ENCODE measurements at regions not wholly inside any gene's neighbourhood (a gene's known extent, or its start where the extent isn't known, plus 50 kb on each side); places are given as distances from the start of the nearest gene placed in this dataset.

DNA sequence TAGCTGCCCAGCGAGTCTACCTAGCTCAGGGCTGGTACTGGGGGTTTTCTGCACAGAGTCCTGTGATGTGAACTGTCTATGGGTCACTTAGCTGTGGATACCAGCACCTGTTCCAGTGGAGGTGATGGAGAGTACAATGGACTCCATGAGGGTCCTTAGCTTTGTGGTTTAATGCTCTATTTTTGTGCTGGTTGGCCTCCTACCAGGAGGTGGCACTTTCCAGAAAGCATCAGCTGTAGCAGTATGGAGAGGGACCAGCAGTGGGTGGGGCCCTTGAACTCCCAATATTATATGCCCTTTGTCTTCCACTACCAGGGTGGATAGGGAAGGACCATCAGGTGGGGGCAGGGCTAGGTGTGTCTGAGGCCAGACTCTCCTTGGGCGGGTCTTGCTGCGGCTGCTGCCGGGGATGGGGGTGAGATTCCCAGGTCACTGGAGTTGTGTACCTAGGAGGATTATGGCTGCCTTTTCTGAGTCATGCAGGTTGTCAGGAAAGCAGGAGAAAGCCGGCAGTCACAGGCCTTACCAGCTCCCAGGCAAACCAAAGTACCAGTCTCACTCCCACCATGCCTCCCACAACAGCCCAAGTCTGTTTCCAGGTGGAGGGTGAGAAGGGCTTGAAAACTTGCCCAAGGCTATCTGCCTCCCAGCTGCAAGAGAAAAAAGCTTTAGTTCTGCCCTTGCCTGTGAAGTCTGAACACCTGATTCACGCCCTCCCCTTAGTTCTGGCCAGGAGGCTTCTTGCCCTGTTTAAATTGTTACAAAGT is 163.0 kb upstream of the NUDT4 start:
- H3K4me3 ChIP-seq (ENCODE audit: low read length): no peak overlapping the region
- DNase-seq (ENCODE audit: low read depth): no peak
- TF ChIP-seq, protein P1, sequence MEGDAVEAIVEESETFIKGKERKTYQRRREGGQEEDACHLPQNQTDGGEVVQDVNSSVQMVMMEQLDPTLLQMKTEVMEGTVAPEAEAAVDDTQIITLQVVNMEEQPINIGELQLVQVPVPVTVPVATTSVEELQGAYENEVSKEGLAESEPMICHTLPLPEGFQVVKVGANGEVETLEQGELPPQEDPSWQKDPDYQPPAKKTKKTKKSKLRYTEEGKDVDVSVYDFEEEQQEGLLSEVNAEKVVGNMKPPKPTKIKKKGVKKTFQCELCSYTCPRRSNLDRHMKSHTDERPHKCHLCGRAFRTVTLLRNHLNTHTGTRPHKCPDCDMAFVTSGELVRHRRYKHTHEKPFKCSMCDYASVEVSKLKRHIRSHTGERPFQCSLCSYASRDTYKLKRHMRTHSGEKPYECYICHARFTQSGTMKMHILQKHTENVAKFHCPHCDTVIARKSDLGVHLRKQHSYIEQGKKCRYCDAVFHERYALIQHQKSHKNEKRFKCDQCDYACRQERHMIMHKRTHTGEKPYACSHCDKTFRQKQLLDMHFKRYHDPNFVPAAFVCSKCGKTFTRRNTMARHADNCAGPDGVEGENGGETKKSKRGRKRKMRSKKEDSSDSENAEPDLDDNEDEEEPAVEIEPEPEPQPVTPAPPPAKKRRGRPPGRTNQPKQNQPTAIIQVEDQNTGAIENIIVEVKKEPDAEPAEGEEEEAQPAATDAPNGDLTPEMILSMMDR (conservative IDR thresholded peaks at IDR 0.05; ENCODE audit: low read length): no peak

DNA sequence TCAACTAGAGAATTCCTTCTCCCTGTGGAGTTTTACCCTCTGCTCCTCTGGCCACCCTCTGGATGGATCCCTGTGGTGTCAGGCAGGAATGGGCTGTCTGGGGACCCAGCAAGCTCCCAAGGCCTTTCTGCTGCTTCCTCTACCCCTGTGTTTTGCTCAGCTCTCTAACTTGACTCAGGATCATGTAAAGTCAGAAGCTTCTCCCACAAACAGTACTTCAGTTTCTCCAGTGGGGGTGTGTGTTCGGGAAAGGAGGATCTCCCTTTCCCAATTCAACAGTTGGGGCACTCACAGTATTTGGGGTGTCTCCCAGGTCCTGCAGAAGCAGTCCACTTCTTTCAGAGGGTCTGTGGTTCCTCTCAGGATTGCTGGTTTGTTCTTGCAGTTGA is 162.4 kb upstream of the NUDT4 start:
- DNase-seq (ENCODE audit: low read depth): no peak
- H3K4me3 ChIP-seq (ENCODE audit: low read length): no peak overlapping the region
- TF ChIP-seq, protein P1 (conservative IDR thresholded peaks at IDR 0.05; ENCODE audit: low read length): no peak

DNA sequence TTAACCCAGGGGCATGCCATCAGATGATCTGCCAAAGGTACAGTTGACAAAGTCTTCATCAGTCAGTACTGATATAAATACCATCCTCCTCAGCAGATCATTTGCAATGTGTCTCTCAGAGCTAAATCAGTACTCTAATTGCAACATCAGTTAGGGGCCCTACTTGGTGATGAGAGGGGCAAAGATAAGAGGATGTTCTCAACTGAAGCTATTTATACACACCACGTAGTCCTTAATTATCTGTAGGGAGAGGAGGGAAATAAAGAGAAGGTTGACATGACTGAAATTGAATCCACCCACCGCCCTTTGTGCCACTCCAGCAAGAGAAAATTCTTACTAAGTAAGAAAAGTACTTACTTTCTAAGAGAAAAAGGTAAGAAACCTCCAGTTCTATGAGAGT is 157.8 kb upstream of the NUDT4 start:
- TF ChIP-seq, protein P1 (conservative IDR thresholded peaks at IDR 0.05; ENCODE audit: low read length): no peak
- DNase-seq (ENCODE audit: low read depth): no peak
- no peak overlapping the region for H3K4me3 ChIP-seq (ENCODE audit: low read length)

DNA sequence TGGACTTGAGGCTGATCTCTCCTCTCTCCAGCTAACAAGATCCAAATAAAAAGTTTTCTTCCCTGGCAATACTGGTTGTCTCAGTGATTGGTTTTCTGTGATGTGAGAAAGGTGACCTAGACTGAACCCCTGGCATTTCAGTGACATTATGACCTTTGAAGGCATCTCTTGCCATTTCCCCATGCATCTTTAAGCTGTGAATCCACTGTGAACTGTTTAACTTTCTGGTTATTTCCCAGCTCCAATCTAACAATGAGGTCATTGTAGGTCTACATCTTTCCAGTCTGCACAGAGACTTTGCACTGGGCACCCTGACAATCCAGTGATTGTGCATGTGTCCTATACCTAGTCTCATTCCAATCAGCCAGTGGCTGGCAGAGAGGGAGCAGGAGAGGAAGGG is 155.9 kb upstream of the NUDT4 start:
- DNase-seq (ENCODE audit: low read depth): no peak
- H3K4me3 ChIP-seq (ENCODE audit: low read length): no peak overlapping the region
- TF ChIP-seq, protein P1 (conservative IDR thresholded peaks at IDR 0.05; ENCODE audit: low read length): no peak

DNA sequence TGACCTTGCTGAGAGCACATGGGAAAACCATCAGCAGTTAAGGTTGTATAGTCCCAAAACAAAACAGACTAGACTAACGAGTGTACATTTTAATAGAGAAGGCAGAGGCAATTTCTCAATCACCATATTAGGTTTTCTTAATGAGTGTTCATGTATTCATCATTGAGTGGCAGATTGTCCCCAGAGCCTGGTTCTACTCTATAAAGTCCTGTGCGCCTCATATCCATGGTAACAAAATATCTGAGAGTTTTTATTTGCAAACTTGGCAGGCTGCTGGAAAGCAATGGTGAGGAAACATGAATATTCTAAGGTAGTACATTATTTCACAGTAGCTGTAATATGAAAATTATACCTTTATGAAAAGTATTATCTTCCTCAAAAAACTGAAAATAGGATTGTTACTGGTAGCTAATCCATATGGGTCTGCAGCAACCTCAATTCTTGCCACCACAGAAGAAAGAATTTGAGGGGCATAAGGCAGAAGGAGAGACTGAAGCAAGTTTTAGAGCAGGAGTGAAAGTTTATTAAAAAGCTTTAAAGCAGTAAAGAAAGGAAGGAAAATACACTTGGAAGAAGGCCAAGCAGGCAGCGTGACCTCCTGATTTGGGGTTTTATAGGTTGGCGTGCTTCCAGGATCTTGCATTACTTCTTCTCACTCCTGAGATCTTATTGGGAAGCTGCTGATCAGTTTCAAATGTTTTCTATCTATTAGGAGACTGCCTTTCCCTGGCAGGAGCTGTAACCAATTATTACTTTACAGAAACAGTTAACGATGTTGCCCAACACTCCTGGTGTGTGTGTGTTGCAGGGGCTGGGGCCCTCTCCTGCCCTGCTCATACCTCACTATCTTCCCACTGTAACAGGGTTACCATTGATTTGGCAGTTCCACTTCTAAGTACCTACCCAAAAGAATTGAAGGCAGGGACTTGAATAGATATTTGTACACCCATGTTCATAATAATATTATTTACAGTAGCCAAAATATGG is 154.0 kb upstream of the NUDT4 start:
- H3K4me3 ChIP-seq (ENCODE audit: low read length): no peak overlapping the region
- TF ChIP-seq, protein P1 (conservative IDR thresholded peaks at IDR 0.05; ENCODE audit: low read length): no peak
- peak; percentile 57 for DNase-seq (ENCODE audit: low read depth)

DNA sequence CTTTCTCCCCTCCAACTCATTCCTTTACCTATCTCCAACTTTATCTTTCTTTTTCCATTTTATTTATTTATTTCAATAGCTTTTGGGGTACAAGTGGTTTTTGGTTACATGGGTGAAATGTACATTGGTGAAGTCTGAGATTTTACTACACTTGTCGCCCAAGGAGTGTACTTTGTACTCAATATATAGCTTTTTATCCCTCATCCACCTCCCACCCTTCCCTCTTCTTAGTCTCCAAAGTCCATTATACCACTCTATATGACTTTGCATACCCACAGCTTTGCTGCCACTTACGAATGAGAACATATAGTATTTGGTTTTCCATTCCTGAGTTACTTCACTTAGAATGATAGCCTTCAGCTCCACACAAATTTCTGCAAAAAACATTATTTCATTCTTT is 152.6 kb upstream of the NUDT4 start:
- no peak for DNase-seq (ENCODE audit: low read depth)
- no peak overlapping the region for H3K4me3 ChIP-seq (ENCODE audit: low read length)
- TF ChIP-seq, protein P1 (conservative IDR thresholded peaks at IDR 0.05; ENCODE audit: low read length): no peak

All from AG10803 (cell line).